Activated B cell treated with CpG ODN at 0.5 μM for 24 hours (primary cell): ENCODE measurements at regions not wholly inside any gene's neighbourhood (a gene's known extent, or its start where the extent isn't known, plus 50 kb on each side); places are given as distances from the start of the nearest gene placed in this dataset.

Experiments
- ATAC-seq: fragments of 200-7000 bp; cut with Tn5 transposase; one replicate; pipeline ENCODE4 v1.10.0; 2021; ENCODE audit warnings: low read depth, mild to moderate bottlenecking, moderate library complexity
- CTCF ChIA-PET: fragments of 350-600 bp; sonication (Branson Sonifier 250); formaldehyde crosslinking; loops from one replicate; lab custom pipeline; 2021; ENCODE audit warnings: antibody characterized with exemption; lab: Charles Lee
- POLR2A ChIA-PET: fragments of 350-600 bp; sonication (Branson Sonifier 250); formaldehyde crosslinking; loops from one replicate; lab custom pipeline; 2021; ENCODE audit warnings: antibody characterized with exemption; lab: Charles Lee
- DNase-seq: peaks from one replicate; pipeline ENCODE4 v3.0.0; 2022
- H3K27ac Mint-ChIP-seq: one replicate; pipeline ENCODE4 v1.8.0; 2020; ENCODE audit warnings: mixed read lengths
- H3K27me3 Mint-ChIP-seq: one replicate; pipeline ENCODE4 v1.8.0; 2021; ENCODE audit warnings: mixed read lengths
- H3K36me3 Mint-ChIP-seq: one replicate; pipeline ENCODE4 v1.8.0; 2021; ENCODE audit warnings: low read depth, mixed read lengths
- H3K4me1 Mint-ChIP-seq: one replicate; pipeline ENCODE4 v1.8.0; 2021; ENCODE audit warnings: mixed read lengths
- H3K4me3 Mint-ChIP-seq: one replicate; pipeline ENCODE4 v1.8.0; 2020; ENCODE audit warnings: mild to moderate bottlenecking, mixed read lengths
- H3K9me3 Mint-ChIP-seq: one replicate; pipeline ENCODE4 v1.8.0; 2020; ENCODE audit warnings: mixed read lengths
- intact Hi-C: fragments of 100-400 bp; cut with micrococcal nuclease; formaldehyde crosslinking; loops from one replicate; pipeline ENCODE4 v1.15.1; 2024
- TF ChIP-seq, protein P1 (sequence below): fragments of 200-600 bp; IDR thresholded peaks from one replicate; pipeline ENCODE4 v1.8.0; 2022; ENCODE audit warnings: antibody characterized with exemption, mild to moderate bottlenecking

DNA sequence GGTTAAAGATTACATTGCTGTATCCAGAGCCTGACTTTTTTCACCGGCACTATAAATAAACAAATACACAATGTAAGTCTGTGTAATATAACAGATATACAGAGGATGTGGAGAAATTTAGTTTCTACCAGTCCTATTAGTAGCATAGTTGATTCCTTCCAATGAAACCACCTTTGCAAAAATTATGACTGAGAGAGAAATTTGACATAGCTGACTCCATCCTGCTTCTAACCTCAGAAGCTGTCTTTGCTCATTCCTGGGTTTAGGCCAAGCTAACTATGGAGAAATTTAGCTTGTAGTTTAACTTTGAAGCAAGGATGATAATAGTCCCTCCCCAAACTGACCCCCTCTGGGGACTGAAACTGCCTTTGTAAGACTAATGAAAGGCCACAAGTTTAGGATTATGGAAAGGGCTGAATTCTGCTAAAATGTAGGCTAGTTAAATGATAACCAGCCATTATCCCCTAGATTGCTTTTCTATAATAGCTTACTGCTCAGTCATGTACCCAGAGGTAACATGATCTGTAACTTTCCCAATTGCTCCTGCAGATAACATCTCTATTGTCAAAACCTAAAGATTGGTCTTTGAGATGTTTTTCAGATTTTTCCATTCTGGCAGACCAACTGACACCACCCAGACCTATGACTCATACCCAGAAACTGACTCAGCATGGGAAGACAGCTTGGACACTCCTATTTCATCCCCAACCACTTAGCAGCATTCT lies 172.8 kb upstream of the ARG1 start:
- H3K27ac Mint-ChIP-seq, result no peak overlapping the region
- no peak for ATAC-seq
- H3K4me3 Mint-ChIP-seq, result no peak overlapping the region
- DNase-seq, result no peak
- peaks cover 5% of the 10 kb centered on the region for H3K4me1 Mint-ChIP-seq
- CTCF ChIA-PET, result no interaction called here
- POLR2A ChIA-PET, result no interaction called here
- no peaks in the 10 kb centered on the region for H3K9me3 Mint-ChIP-seq
- no peaks in the 10 kb centered on the region for H3K27me3 Mint-ChIP-seq
- no peaks in the 10 kb centered on the region for H3K36me3 Mint-ChIP-seq
- TF ChIP-seq, protein P1, sequence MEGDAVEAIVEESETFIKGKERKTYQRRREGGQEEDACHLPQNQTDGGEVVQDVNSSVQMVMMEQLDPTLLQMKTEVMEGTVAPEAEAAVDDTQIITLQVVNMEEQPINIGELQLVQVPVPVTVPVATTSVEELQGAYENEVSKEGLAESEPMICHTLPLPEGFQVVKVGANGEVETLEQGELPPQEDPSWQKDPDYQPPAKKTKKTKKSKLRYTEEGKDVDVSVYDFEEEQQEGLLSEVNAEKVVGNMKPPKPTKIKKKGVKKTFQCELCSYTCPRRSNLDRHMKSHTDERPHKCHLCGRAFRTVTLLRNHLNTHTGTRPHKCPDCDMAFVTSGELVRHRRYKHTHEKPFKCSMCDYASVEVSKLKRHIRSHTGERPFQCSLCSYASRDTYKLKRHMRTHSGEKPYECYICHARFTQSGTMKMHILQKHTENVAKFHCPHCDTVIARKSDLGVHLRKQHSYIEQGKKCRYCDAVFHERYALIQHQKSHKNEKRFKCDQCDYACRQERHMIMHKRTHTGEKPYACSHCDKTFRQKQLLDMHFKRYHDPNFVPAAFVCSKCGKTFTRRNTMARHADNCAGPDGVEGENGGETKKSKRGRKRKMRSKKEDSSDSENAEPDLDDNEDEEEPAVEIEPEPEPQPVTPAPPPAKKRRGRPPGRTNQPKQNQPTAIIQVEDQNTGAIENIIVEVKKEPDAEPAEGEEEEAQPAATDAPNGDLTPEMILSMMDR, result no peak
- intact Hi-C loops, result no loop called here

DNA sequence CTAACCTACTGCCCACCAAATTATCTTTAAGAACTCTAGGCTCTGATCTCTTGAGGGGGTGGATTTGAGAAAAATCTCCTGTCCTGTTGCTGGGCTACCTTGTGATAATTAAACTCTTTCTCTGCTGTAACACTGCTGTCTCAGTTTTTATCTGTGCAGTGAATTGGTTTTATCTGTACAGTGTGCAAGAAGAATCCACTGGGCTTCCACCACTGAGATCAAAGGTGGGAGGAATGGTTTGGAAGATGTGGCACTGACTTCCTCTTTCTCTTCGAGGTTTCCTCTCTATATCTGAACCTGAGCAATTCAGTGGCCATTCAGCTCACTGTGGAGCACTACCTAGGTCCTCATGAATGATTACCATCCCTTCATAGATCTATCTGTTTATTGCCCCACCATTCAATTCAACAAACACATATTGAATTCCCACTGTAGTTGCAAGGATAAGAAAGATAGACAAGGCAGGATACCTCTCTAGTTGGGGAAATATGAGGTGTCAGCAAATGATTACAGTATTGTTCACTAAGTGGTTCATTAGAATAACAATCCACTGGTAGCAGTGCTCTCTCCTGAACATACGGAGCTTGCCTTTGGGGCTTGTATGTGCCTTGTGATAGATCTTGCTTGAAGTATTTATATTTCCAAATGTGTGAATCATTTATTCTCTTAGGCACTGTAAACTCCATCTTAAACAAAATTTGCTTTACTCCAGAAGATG lies 172.1 kb upstream of the ARG1 start:
- POLR2A ChIA-PET, result no interaction called here
- peaks cover 5% of the 10 kb centered on the region for H3K4me1 Mint-ChIP-seq

DNA sequence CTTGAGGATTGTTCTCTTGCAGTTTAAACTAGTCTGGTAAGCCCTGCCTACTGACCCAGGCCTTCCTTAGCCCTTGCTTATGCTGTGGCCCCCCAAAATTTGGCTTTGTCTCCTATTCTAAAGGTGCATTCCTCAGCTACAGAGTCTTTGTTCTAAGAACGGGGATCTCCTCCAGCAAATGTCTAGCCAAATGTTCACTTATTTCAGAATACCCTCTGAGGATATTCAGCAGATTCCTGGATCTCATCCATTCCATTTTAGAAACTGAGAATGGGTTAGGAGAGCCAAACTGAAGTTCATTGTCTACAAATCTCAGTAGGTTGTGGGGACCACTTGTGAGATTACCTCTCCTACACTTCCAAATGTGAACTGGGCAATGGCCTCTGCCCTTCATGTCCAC lies 164.2 kb upstream of the ARG1 start:
- Mint-ChIP-seq H3K4me1 (no peaks in the 10 kb centered on the region), H3K4me3 (no peak overlapping the region), H3K9me3 (peaks cover 10% of the 10 kb centered on the region), H3K27me3 (peaks cover 2% of the 10 kb centered on the region), H3K36me3 (no peaks in the 10 kb centered on the region), H3K27ac (no peak overlapping the region)
- TF ChIP-seq, protein P1, result no peak
- intact Hi-C loops, result no loop called here
- ChIA-PET POLR2A (no interaction called here), CTCF (no interaction called here)
- ATAC-seq (no peak), DNase-seq (no peak)

More for the DNA sequence above, 172.1 kb upstream of the ARG1 start:
- Mint-ChIP-seq H3K4me3 (no peak overlapping the region), H3K27me3 (no peaks in the 10 kb centered on the region), H3K27ac (no peak overlapping the region), H3K36me3 (no peaks in the 10 kb centered on the region), H3K9me3 (no peaks in the 10 kb centered on the region)
- CTCF ChIA-PET, result no interaction called here
- intact Hi-C loops, result no loop called here
- TF ChIP-seq, protein P1, result no peak
- DNase-seq (no peak), ATAC-seq (no peak)

DNA sequence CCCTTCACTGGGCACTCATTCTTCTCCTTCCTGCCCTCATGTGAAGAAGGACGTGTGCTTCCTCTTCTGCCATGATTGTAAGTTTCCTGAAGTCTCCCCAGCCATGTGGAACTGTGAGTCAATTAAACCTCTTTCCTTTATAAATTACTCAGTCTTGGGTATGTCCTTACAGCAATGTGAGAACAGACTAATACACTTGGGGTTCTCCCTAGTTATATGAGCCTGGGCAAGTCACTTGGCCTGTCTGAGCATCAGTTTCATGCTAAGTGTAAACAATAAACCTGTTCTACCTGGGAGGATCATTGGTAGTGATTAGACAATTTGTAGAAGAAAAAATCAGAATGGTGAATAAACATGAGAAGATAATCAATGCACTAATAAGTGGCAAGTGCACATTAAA lies 162.2 kb upstream of the ARG1 start:
- CTCF ChIA-PET, result no interaction called here

More for the DNA sequence above, 162.2 kb upstream of the ARG1 start:
- no peak for DNase-seq
- H3K4me1 Mint-ChIP-seq, result no peaks in the 10 kb centered on the region
- no peak for ATAC-seq
- peaks cover 2% of the 10 kb centered on the region for H3K27me3 Mint-ChIP-seq
- POLR2A ChIA-PET, result no interaction called here
- no peak overlapping the region for H3K27ac Mint-ChIP-seq
- TF ChIP-seq, protein P1, result no peak
- peaks cover 10% of the 10 kb centered on the region for H3K9me3 Mint-ChIP-seq
- intact Hi-C loops, result no loop called here
- H3K4me3 Mint-ChIP-seq, result no peak overlapping the region
- H3K36me3 Mint-ChIP-seq, result no peaks in the 10 kb centered on the region
